ENCODE measurements at regions not wholly inside any gene's neighbourhood (a gene's known extent, or its start where the extent isn't known, plus 50 kb on each side); places are given as distances from the start of the nearest gene placed in this dataset.

GRCh38 chr4:34043131-34043530, 2201.2 kb downstream of the ARAP2 start:
- no peak for TF ChIP-seq CTCF (IDR thresholded peaks at IDR 0.05; ENCODE audit: low read depth, low read length)
- DNase-seq (ENCODE audit: low read depth in 1 of 2, low spot score in 1 of 2), result peak; percentile 2 to 24
- Histone ChIP-seq H3K4me1 (ENCODE audit: low read depth) (no peaks in the 10 kb centered on the region), H3K36me3 (no peaks in the 10 kb centered on the region), H3K4me3 (no peak overlapping the region), H3K27ac (no peak overlapping the region), H3K9me3 (ENCODE audit: low read depth) (no peaks in the 10 kb centered on the region), H3K27me3 (no peaks in the 10 kb centered on the region)

- H3K27me3 ChIP-seq, result no peaks in the 10 kb centered on the region
- DNase-seq (ENCODE audit: low read depth in 1 of 2, low spot score in 1 of 2), result peak in 1 of 2 donors; percentile 68
- no peaks in the 10 kb centered on the region for H3K36me3 ChIP-seq
- no peaks in the 10 kb centered on the region for H3K9me3 ChIP-seq (ENCODE audit: low read depth)
- H3K4me1 ChIP-seq (ENCODE audit: low read depth), result no peaks in the 10 kb centered on the region
- no peak overlapping the region for H3K27ac ChIP-seq
- no peak overlapping the region for H3K4me3 ChIP-seq
- TF ChIP-seq CTCF (IDR thresholded peaks at IDR 0.05; ENCODE audit: low read depth, low read length), result no peak
These were observed 2197.7 kb downstream of the ARAP2 start for GRCh38 chr4:34046580-34046979.

- Histone ChIP-seq H3K9me3 (ENCODE audit: low read depth) (no peaks in the 10 kb centered on the region), H3K27me3 (no peaks in the 10 kb centered on the region), H3K4me3 (no peak overlapping the region), H3K4me1 (ENCODE audit: low read depth) (no peaks in the 10 kb centered on the region), H3K27ac (no peak overlapping the region), H3K36me3 (no peaks in the 10 kb centered on the region)
- no peak for DNase-seq (ENCODE audit: low read depth in 1 of 2, low spot score in 1 of 2)
- no peak for TF ChIP-seq CTCF (IDR thresholded peaks at IDR 0.05; ENCODE audit: low read depth, low read length)
These were observed 2197.0 kb downstream of the ARAP2 start for GRCh38 chr4:34047363-34047762.

GRCh38 chr4:34066126-34066525, 2178.2 kb downstream of the ARAP2 start:
- Histone ChIP-seq H3K36me3 (no peaks in the 10 kb centered on the region), H3K9me3 (ENCODE audit: low read depth) (no peaks in the 10 kb centered on the region), H3K4me3 (no peak overlapping the region), H3K27ac (no peak overlapping the region), H3K4me1 (ENCODE audit: low read depth) (no peaks in the 10 kb centered on the region), H3K27me3 (no peaks in the 10 kb centered on the region)
- DNase-seq (ENCODE audit: low read depth in 1 of 2, low spot score in 1 of 2), result no peak
- no peak for TF ChIP-seq CTCF (IDR thresholded peaks at IDR 0.05; ENCODE audit: low read depth, low read length)

- no peaks in the 10 kb centered on the region for H3K4me1 ChIP-seq (ENCODE audit: low read depth)
- peak in 1 of 2 donors; percentile 52 for DNase-seq (ENCODE audit: low read depth in 1 of 2, low spot score in 1 of 2)
- no peaks in the 10 kb centered on the region for H3K9me3 ChIP-seq (ENCODE audit: low read depth)
- no peak for TF ChIP-seq CTCF (IDR thresholded peaks at IDR 0.05; ENCODE audit: low read depth, low read length)
- H3K36me3 ChIP-seq, result no peaks in the 10 kb centered on the region
- H3K27ac ChIP-seq, result no peak overlapping the region
- no peak overlapping the region for H3K4me3 ChIP-seq
- no peaks in the 10 kb centered on the region for H3K27me3 ChIP-seq
These were observed 2152.9 kb downstream of the ARAP2 start for GRCh38 chr4:34091451-34091850.

- DNase-seq (ENCODE audit: low read depth in 1 of 2, low spot score in 1 of 2), result no peak
- Histone ChIP-seq H3K27ac (no peak overlapping the region), H3K27me3 (no peaks in the 10 kb centered on the region), H3K36me3 (no peaks in the 10 kb centered on the region), H3K4me1 (ENCODE audit: low read depth) (no peaks in the 10 kb centered on the region), H3K4me3 (no peak overlapping the region), H3K9me3 (ENCODE audit: low read depth) (no peaks in the 10 kb centered on the region)
- no peak for TF ChIP-seq CTCF (IDR thresholded peaks at IDR 0.05; ENCODE audit: low read depth, low read length)
These were observed 2150.2 kb downstream of the ARAP2 start for GRCh38 chr4:34094114-34094513.
